WTC11 (cell line): ENCODE measurements at regions not wholly inside any gene's neighbourhood (a gene's known extent, or its start where the extent isn't known, plus 50 kb on each side); places are given as distances from the start of the nearest gene placed in this dataset.

ENCODE experiments used
- ATF1 ChIP-seq: sonication (generic); formaldehyde crosslinking; IDR thresholded peaks from 2 replicates; pipeline ENCODE4 v1.8.1; 2023; ENCODE audit warnings: mild to moderate bottlenecking, moderate library complexity, missing genetic modification reagents
- CBFB ChIP-seq: sonication (generic); formaldehyde crosslinking; IDR thresholded peaks from 2 replicates; pipeline ENCODE4 v1.8.1; 2022; ENCODE audit warnings: mild to moderate bottlenecking, low read depth, missing genetic modification reagents
- CREB1 ChIP-seq: sonication (generic); formaldehyde crosslinking; IDR thresholded peaks from 2 replicates; pipeline ENCODE4 v1.8.0; 2023; ENCODE audit warnings: mild to moderate bottlenecking, missing genetic modification reagents
- NFYB ChIP-seq: sonication (generic); formaldehyde crosslinking; conservative IDR thresholded peaks from 2 replicates; pipeline ENCODE4 v1.8.0; 2022; ENCODE audit warnings: low read depth, missing genetic modification reagents
- SMAD4 ChIP-seq: sonication (generic); formaldehyde crosslinking; IDR thresholded peaks from 2 replicates; pipeline ENCODE4 v1.8.0; 2022; ENCODE audit warnings: mild to moderate bottlenecking, missing genetic modification reagents
- TP53 ChIP-seq: sonication (generic); formaldehyde crosslinking; IDR thresholded peaks from 2 replicates; pipeline ENCODE4 v1.8.1; 2023; ENCODE audit warnings: mild to moderate bottlenecking, missing genetic modification reagents
- ZNF219 ChIP-seq: sonication (generic); formaldehyde crosslinking; IDR thresholded peaks from 2 replicates; pipeline ENCODE4 v1.8.0; 2023; ENCODE audit warnings: missing genetic modification reagents, mild to moderate bottlenecking, borderline replicate concordance
- ZNF263 ChIP-seq: sonication (generic); formaldehyde crosslinking; IDR thresholded peaks from 2 replicates; pipeline ENCODE4 v1.8.1; 2022; ENCODE audit warnings: low read depth, mild to moderate bottlenecking, moderate library complexity, missing genetic modification reagents
- ZNF423 ChIP-seq: fragments of 250-450 bp; sonication (Bioruptor Pico); IDR thresholded peaks from 2 replicates; pipeline ENCODE4 v2.1.2; 2022; ENCODE audit warnings: mild to moderate bottlenecking, moderate library complexity
- TF ChIP-seq, protein P1 (sequence below): sonication (generic); formaldehyde crosslinking; IDR thresholded peaks from 2 replicates; pipeline ENCODE4 v1.8.1; 2023; ENCODE audit warnings: mild to moderate bottlenecking, missing genetic modification reagents, borderline replicate concordance
- TF ChIP-seq, protein P2 (sequence below): fragments of 200-600 bp; IDR thresholded peaks from 2 replicates; pipeline ENCODE4 v1.8.0; 2022; ENCODE audit warnings: antibody characterized with exemption
- TF ChIP-seq, protein P3 (sequence below): sonication (generic); formaldehyde crosslinking; IDR thresholded peaks from 2 replicates; pipeline ENCODE4 v1.8.0; 2022; ENCODE audit warnings: mild to moderate bottlenecking, missing genetic modification reagents
- TF ChIP-seq, protein P4 (sequence below): sonication (generic); formaldehyde crosslinking; IDR thresholded peaks from 2 replicates; pipeline ENCODE4 v1.8.1; 2022; ENCODE audit warnings: low read depth, missing genetic modification reagents, borderline replicate concordance

DNA sequence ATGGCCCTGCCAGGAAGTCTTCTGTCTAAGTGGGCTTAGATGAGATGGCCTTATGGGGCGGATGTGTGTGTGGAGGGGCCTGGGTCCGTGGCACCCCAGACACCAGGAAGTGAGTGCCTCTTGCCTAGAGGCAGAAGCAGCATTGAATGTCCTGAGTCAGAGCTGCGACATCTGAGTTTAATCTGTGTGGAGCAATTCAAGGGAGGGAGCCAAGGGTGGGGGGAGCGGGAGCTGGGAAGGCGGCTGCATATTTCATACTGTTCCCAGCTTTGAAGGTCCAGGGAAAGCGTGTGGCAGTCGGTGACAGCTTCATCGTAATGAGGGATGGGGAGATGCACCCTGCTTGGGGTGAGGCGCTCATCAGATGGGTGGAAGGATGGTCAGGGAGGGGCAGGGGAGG lies 73.5 kb upstream of the THY1 start:
- TF ChIP-seq, protein P1, sequence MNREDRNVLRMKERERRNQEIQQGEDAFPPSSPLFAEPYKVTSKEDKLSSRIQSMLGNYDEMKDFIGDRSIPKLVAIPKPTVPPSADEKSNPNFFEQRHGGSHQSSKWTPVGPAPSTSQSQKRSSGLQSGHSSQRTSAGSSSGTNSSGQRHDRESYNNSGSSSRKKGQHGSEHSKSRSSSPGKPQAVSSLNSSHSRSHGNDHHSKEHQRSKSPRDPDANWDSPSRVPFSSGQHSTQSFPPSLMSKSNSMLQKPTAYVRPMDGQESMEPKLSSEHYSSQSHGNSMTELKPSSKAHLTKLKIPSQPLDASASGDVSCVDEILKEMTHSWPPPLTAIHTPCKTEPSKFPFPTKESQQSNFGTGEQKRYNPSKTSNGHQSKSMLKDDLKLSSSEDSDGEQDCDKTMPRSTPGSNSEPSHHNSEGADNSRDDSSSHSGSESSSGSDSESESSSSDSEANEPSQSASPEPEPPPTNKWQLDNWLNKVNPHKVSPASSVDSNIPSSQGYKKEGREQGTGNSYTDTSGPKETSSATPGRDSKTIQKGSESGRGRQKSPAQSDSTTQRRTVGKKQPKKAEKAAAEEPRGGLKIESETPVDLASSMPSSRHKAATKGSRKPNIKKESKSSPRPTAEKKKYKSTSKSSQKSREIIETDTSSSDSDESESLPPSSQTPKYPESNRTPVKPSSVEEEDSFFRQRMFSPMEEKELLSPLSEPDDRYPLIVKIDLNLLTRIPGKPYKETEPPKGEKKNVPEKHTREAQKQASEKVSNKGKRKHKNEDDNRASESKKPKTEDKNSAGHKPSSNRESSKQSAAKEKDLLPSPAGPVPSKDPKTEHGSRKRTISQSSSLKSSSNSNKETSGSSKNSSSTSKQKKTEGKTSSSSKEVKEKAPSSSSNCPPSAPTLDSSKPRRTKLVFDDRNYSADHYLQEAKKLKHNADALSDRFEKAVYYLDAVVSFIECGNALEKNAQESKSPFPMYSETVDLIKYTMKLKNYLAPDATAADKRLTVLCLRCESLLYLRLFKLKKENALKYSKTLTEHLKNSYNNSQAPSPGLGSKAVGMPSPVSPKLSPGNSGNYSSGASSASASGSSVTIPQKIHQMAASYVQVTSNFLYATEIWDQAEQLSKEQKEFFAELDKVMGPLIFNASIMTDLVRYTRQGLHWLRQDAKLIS (CRISPR knock-in tag), result no peak
- TF ChIP-seq ATF1 (no peak), SMAD4 (no peak), CBFB (CRISPR knock-in tag) (no peak), NFYB (no peak), ZNF423 (CRISPR knock-in tag) (no peak), CREB1 (CRISPR knock-in tag) (no peak), ZNF263 (no peak), TP53 (CRISPR knock-in tag) (no peak), ZNF219 (CRISPR knock-in tag) (no peak)
- TF ChIP-seq, protein P2, sequence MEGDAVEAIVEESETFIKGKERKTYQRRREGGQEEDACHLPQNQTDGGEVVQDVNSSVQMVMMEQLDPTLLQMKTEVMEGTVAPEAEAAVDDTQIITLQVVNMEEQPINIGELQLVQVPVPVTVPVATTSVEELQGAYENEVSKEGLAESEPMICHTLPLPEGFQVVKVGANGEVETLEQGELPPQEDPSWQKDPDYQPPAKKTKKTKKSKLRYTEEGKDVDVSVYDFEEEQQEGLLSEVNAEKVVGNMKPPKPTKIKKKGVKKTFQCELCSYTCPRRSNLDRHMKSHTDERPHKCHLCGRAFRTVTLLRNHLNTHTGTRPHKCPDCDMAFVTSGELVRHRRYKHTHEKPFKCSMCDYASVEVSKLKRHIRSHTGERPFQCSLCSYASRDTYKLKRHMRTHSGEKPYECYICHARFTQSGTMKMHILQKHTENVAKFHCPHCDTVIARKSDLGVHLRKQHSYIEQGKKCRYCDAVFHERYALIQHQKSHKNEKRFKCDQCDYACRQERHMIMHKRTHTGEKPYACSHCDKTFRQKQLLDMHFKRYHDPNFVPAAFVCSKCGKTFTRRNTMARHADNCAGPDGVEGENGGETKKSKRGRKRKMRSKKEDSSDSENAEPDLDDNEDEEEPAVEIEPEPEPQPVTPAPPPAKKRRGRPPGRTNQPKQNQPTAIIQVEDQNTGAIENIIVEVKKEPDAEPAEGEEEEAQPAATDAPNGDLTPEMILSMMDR, result no peak
- TF ChIP-seq, protein P3, sequence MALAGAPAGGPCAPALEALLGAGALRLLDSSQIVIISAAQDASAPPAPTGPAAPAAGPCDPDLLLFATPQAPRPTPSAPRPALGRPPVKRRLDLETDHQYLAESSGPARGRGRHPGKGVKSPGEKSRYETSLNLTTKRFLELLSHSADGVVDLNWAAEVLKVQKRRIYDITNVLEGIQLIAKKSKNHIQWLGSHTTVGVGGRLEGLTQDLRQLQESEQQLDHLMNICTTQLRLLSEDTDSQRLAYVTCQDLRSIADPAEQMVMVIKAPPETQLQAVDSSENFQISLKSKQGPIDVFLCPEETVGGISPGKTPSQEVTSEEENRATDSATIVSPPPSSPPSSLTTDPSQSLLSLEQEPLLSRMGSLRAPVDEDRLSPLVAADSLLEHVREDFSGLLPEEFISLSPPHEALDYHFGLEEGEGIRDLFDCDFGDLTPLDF (CRISPR knock-in tag), result no peak
- TF ChIP-seq, protein P4, sequence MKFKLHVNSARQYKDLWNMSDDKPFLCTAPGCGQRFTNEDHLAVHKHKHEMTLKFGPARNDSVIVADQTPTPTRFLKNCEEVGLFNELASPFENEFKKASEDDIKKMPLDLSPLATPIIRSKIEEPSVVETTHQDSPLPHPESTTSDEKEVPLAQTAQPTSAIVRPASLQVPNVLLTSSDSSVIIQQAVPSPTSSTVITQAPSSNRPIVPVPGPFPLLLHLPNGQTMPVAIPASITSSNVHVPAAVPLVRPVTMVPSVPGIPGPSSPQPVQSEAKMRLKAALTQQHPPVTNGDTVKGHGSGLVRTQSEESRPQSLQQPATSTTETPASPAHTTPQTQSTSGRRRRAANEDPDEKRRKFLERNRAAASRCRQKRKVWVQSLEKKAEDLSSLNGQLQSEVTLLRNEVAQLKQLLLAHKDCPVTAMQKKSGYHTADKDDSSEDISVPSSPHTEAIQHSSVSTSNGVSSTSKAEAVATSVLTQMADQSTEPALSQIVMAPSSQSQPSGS (CRISPR knock-in tag), result no peak
